RWPE1 (cell line): ENCODE measurements at regions not wholly inside any gene's neighbourhood (a gene's known extent, or its start where the extent isn't known, plus 50 kb on each side); places are given as distances from the start of the nearest gene placed in this dataset.

Experiments used
- CTCF ChIA-PET: fragments of 350-600 bp; sonication (Branson Sonifier 250); formaldehyde crosslinking; extraction: SDS; loops from one replicate; lab custom pipeline; 2021; lab: Yijun Ruan, JAX
- POLR2A ChIA-PET: fragments of 400-600 bp; formaldehyde crosslinking; extraction: SDS; loops from one replicate; lab custom pipeline; 2020; ENCODE audit warnings: antibody characterized with exemption; ENCODE audit not compliant: low non-redundant PET; lab: Yijun Ruan, JAX
- DNase-seq: peaks from one replicate; pipeline ENCODE4 v3.0.0; 2012; ENCODE audit warnings: low spot score
- H3K27ac ChIP-seq: fragments of 450-650 bp; 2 replicates; pipeline ENCODE4 v1.5.1; 2017
- CTCF ChIP-seq: fragments of 450-650 bp; conservative IDR thresholded peaks from 2 replicates; pipeline ENCODE4 v1.5.1; 2017; ENCODE audit warnings: low read depth, mild to moderate bottlenecking

- TF ChIP-seq CTCF: no peak
- DNase-seq: no peak
- CTCF ChIA-PET: no interaction called here
- no peak overlapping the region for H3K27ac ChIP-seq
- POLR2A ChIA-PET: no interaction called here
These were observed 181.8 kb downstream of the ATXN7L3B start for GRCh38 chr12:74719447-74719846.

GRCh38 chr12:74722709-74723108 lies 185.1 kb downstream of the ATXN7L3B start:
- POLR2A ChIA-PET: no interaction called here
- no peak for TF ChIP-seq CTCF
- no peak for DNase-seq
- no peak overlapping the region for H3K27ac ChIP-seq
- CTCF ChIA-PET: no interaction called here

GRCh38 chr12:74725154-74725553 lies 187.5 kb downstream of the ATXN7L3B start:
- no peak overlapping the region for H3K27ac ChIP-seq
- TF ChIP-seq CTCF: no peak
- DNase-seq: no peak
- CTCF ChIA-PET: no interaction called here
- POLR2A ChIA-PET: no interaction called here

- POLR2A ChIA-PET: no interaction called here
- TF ChIP-seq CTCF: no peak
- no peak overlapping the region for H3K27ac ChIP-seq
- DNase-seq: no peak
- CTCF ChIA-PET: no interaction called here
These were observed 190.4 kb downstream of the ATXN7L3B start for GRCh38 chr12:74728006-74728405.

- no peak overlapping the region for H3K27ac ChIP-seq
- no peak for TF ChIP-seq CTCF
- POLR2A ChIA-PET: no interaction called here
- DNase-seq: no peak
- CTCF ChIA-PET: interaction anchor here (0.6 to 1.0 kb wide), 2 partner anchors 11 to 409 kb away, joined by 3 read pairs; no protein-coding TSS in a partner anchor
These were observed 194.6 kb downstream of the ATXN7L3B start for GRCh38 chr12:74732164-74732784.

GRCh38 chr12:74732826-74733225 lies 195.2 kb downstream of the ATXN7L3B start:
- DNase-seq: no peak
- no peak overlapping the region for H3K27ac ChIP-seq
- ChIA-PET POLR2A (no interaction called here), CTCF (no interaction called here)
- TF ChIP-seq CTCF: no peak
